ENCODE measurements at regions not wholly inside any gene's neighbourhood (a gene's known extent, or its start where the extent isn't known, plus 50 kb on each side); places are given as distances from the start of the nearest gene placed in this dataset.

DNA sequence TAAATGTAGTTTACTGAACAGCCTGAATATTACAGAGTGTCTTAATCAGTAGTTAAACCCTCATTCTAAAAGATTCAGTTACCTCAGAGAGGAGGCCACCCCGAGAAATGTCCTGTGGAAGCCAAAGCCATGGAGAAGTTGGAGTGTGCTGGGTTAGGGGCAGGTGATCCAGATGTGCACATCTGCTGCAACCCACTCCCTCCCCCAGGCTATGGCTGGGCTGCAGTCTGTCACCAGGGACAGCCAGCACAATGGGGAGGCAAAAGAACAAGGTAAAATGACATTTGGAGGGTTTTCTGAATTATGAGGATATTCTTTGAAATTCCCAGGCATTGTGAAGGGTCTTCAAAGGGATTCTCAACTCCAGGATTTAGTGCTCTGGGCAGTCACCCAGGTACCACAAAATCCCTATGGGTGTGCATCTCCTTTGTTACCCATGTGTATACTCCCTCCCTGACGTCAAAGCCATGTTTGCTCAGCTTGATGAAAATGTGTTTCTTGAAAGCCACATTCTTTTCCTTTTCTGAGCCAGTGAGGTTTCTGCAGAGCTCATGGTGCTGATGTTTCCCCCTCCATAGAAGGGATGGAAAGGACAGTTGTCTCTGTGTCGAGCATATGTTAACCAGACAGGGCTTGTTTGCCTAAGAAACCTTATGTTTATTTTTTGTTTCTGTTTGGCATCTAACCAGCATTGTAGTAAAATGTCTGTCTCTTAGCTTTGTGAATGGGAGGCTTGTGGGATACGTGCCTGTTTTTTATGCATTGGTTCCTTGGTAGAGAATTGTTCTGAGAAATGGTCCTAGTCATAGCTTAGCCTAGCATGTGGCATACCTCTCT, 212.3 kb upstream of the TBX18 start:
- Histone ChIP-seq H3K27ac (ENCODE audit: extremely low read depth, low read depth, low read length) (no peak overlapping the region), H3K4me3 (no peak overlapping the region), H3K79me2 (ENCODE audit: control insufficient read depth, insufficient read depth, low read length) (no peaks in the 10 kb centered on the region), H3K27me3 (ENCODE audit: control insufficient read depth in 2 of 2, insufficient read depth in 2 of 2, low read length in 2 of 2) (no peaks in the 10 kb centered on the region), H3K9me3 (replicated peaks; ENCODE audit: control insufficient read depth, insufficient read depth, low read depth, low read length) (no peaks in the 10 kb centered on the region), H3K36me3 (ENCODE audit: control insufficient read depth, insufficient read depth, low read length) (no peaks in the 10 kb centered on the region), H3K9ac (ENCODE audit: insufficient read depth in 1 of 2, low read depth in 2 of 2, low read length in 2 of 2) (no peak overlapping the region), H4K20me1 (replicated peaks; ENCODE audit: control insufficient read depth, insufficient read depth, low read length) (no peaks in the 10 kb centered on the region), H3K4me2 (ENCODE audit: insufficient read depth, low read length) (no peak overlapping the region), H2AFZ (ENCODE audit: low read depth, low read length) (no peak overlapping the region), H3K4me1 (replicated peaks in 1 of 2; ENCODE audit: control insufficient read depth in 2 of 2, insufficient read depth in 2 of 2, low read length in 2 of 2) (no peaks in the 10 kb centered on the region), H3K9me1 (ENCODE audit: control insufficient read depth, insufficient read depth, low read length) (no peaks in the 10 kb centered on the region)
- no peak for TF ChIP-seq CHCHD3 (CRISPR knock-in tag; IDR thresholded peaks at IDR 0.05)
- TF ChIP-seq ELK1 (CRISPR knock-in tag; IDR thresholded peaks at IDR 0.05): no peak
- no peak for TF ChIP-seq ZNF395 (CRISPR knock-in tag; IDR thresholded peaks at IDR 0.05)
- TF ChIP-seq, protein P1, sequence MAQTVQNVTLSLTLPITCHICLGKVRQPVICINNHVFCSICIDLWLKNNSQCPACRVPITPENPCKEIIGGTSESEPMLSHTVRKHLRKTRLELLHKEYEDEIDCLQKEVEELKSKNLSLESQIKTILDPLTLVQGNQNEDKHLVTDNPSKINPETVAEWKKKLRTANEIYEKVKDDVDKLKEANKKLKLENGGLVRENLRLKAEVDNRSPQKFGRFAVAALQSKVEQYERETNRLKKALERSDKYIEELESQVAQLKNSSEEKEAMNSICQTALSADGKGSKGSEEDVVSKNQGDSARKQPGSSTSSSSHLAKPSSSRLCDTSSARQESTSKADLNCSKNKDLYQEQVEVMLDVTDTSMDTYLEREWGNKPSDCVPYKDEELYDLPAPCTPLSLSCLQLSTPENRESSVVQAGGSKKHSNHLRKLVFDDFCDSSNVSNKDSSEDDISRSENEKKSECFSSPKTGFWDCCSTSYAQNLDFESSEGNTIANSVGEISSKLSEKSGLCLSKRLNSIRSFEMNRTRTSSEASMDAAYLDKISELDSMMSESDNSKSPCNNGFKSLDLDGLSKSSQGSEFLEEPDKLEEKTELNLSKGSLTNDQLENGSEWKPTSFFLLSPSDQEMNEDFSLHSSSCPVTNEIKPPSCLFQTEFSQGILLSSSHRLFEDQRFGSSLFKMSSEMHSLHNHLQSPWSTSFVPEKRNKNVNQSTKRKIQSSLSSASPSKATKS (CRISPR knock-in tag; IDR thresholded peaks at IDR 0.05): no peak
- intact Hi-C loops (cut with micrococcal nuclease): no loop called here
- DNase-seq (ENCODE audit: extremely low read depth in 1 of 4, low spot score in 3 of 4): no peak
- BruUV-seq (replicated peaks): no TSS peak
- in situ Hi-C loops (cut with MboI): no loop called here
- CTCF ChIA-PET (ENCODE audit: low intra/inter-chr PET ratio): interaction anchor here (0.7 kb wide), 1 partner anchor 18 kb away, joined by 3 read pairs; no protein-coding TSS in a partner anchor
- no peak for ATAC-seq
- WGBS (ENCODE audit: insufficient coverage, low coverage, missing lambda C conversion rate): 0% methylated on average over 4 of the region's 4 CpGs
- no peak for FAIRE-seq
- POLR2A ChIA-PET: no interaction called here

Measured in K562 (cell line).